NCI-H524 treated with DMSO at 0.1 percent for 48 hours (cell line): ENCODE measurements at regions not wholly inside any gene's neighbourhood (a gene's known extent, or its start where the extent isn't known, plus 50 kb on each side); places are given as distances from the start of the nearest gene placed in this dataset.
"Not testable (repeated sequence)": the region's sequence is repeated elsewhere in the genome, so short reads cannot be mapped to it uniquely, and the experiment has no call there.

Source experiments
- DNase-seq: peaks from one replicate; lab custom pipeline; 2025; lab: John Stamatoyannopoulos, UW

GRCh38 chr5:17365811-17366138, 132.3 kb upstream of the TAF11L2 start:
- DNase-seq, result no peak

GRCh38 chr5:17367256-17367840, 130.7 kb upstream of the TAF11L2 start:
- no peak for DNase-seq

GRCh38 chr5:17370651-17371050, 127.4 kb upstream of the TAF11L2 start:
- no peak for DNase-seq

GRCh38 chr5:17373406-17373805, 124.6 kb upstream of the TAF11L2 start:
- DNase-seq, result no peak

GRCh38 chr5:17373814-17374556, 124.0 kb upstream of the TAF11L2 start:
- no peak for DNase-seq

GRCh38 chr5:17374973-17375742, 122.9 kb upstream of the TAF11L2 start:
- DNase-seq, result no peak

GRCh38 chr5:17375886-17376285, 122.1 kb upstream of the TAF11L2 start:
- DNase-seq, result not testable (repeated sequence)

- no peak for DNase-seq
Observed at GRCh38 chr5:17378346-17378997, 119.6 kb upstream of the TAF11L2 start.

GRCh38 chr5:17379100-17379951, 118.7 kb upstream of the TAF11L2 start:
- DNase-seq, result no peak

- no peak for DNase-seq
Observed at GRCh38 chr5:17381932-17382331, 116.1 kb upstream of the TAF11L2 start.

- no peak for DNase-seq
Observed at GRCh38 chr5:17383526-17383925, 114.5 kb upstream of the TAF11L2 start.

GRCh38 chr5:17384181-17384580, 113.8 kb upstream of the TAF11L2 start:
- no peak for DNase-seq

- DNase-seq, result no peak
Observed at GRCh38 chr5:17388717-17389116, 109.3 kb upstream of the TAF11L2 start.

- DNase-seq, result no peak
Observed at GRCh38 chr5:17394086-17394485, 103.9 kb upstream of the TAF11L2 start.

GRCh38 chr5:17395106-17395880, 102.7 kb upstream of the TAF11L2 start:
- no peak for DNase-seq

GRCh38 chr5:17396247-17396646, 101.8 kb upstream of the TAF11L2 start:
- DNase-seq, result no peak

- peak; percentile 84 for DNase-seq
Observed at GRCh38 chr5:17398431-17398830, 99.6 kb upstream of the TAF11L2 start.

- DNase-seq, result no peak
Observed at GRCh38 chr5:17398866-17399835, 98.9 kb upstream of the TAF11L2 start.

- no peak for DNase-seq
Observed at GRCh38 chr5:17399931-17400330, 98.1 kb upstream of the TAF11L2 start.
